HG03571 (cell line): ENCODE measurements at regions not wholly inside any gene's neighbourhood (a gene's known extent, or its start where the extent isn't known, plus 50 kb on each side); places are given as distances from the start of the nearest gene placed in this dataset.

ENCODE experiments used
- ATAC-seq: cut with Tn5 transposase; IDR thresholded peaks from one replicate; pipeline ENCODE4 v1.9.1; 2021; ENCODE audit not compliant: unreplicated experiment

DNA sequence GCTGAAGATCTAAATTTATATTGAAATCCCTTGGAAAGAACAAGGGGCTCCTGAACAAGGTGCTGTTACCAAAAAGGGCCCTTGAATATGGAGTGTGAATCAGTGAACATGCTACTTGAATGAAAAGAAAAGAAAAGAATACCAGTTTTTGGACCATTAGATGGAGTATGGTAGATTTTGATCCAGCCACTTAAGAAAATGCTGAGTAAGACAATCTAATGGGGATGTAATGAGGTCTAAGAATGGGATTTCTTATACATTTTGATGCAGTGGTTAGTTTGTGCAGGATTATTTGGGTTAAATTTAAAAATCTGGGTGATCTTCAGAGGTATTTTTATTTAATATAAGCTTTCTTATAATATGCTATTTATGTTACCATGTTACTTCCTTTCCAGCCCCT lies 2003.0 kb upstream of the LRRTM1 start:
- ATAC-seq, result no peak

DNA sequence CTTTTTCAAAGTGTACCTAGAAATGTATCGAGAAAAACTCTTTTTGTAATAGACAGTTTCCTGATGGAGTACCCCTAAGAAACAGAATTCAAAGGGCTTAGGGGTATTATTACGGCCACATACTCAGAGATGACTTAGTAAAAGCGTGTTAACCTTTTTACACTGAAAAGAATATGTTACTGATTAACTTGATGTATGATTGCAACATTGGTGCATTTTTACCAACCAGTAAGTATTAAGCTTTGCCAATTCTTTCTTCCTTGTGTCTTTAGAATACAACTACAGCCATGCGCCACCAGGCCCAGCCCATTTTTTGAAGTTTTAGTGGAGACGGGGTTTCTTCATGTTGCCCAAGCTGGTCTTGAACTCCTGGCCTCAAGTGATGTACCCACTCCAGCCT lies 1997.0 kb upstream of the LRRTM1 start:
- no peak for ATAC-seq

DNA sequence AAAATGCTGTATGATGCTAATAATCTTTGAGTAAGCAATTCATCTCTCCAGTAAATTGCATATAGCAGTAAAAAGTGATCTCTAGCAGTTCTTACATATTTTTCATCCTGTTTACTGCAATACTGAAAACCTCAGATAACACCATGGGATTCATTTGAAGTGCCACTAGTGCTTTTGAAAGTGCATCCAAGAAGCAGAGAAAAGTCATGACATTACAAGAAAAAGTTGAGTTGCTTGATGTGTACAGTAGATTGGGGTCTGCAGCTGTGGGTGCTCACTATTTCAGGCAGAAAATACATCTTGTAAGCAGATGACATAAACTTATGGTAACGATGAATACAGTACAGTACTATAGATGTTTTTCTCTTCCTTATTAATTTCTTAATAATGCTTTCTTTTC lies 1984.9 kb upstream of the LRRTM1 start:
- no peak for ATAC-seq

DNA sequence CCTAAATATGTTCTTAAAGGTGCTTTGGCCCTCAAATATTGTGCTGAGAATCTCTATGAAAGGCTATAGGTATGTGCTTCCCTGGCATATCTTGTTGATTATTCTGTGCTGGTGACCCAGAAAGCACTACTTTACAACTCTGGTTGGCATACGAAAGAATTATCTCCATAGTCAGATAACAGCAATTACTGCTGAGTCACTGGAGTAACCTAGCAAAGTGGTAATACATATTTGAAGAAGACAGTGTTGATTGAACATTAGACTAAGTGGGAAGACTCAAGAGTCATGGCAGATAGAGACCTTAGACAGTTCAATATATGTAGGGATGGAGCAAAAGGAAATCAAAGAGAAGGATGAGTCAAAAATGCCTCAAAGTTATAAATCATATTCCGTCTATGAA lies 1978.5 kb upstream of the LRRTM1 start:
- no peak for ATAC-seq

DNA sequence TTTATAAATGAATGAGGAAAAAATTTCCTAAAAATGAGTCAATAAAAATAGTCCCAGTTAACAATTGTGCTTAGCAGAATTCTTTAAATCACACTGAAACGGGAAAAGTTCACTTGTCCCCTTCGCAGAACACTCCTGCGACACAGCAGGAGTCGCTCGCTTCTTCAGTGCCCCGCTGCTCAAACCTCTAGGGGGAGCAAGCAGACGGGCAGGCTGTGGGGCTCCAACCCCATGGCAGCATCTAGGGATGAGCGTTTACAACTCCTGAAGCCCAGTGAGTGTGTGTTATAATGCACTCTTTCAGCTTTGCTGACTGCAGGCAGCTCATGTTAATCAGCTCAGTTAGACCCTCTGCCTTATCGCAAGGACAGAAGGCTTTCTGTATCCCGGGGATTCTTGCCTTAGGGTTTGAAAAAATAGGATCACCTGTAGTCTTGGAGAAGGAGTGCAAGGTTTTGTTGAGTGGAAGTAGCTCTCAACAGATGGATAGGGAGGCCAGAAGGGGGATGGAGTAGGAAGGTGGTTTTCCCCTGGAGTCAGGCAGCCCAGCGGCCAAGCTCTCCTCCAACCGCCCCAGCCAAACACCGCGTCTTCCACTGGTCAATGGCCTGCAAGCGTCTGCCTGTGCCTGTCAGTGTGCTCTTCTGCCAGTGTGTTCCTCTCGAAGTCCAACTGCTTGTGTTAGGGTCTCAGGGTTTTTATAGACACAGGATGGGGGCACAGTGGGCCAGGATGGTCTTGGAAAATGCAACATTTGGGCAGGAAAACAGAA lies 1977.7 kb upstream of the LRRTM1 start:
- no peak for ATAC-seq

DNA sequence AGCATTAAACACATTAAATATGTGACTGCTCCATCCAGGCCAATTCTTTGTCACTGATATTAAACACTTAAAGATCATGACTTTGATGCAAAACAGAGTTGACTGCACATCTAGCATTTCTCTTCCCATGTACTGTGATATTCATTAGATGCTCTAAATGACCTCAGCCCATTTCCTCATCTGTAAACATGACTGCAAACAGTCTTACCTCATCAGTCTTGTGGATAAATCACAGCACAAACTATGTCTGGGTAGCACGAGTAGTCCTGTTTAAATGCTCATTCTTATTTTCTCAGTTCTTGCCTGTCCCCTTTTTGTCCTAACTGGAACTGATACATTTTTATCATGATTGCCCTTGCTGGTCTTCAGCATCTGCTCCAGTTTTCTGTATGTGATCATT lies 1974.8 kb upstream of the LRRTM1 start:
- no peak for ATAC-seq

DNA sequence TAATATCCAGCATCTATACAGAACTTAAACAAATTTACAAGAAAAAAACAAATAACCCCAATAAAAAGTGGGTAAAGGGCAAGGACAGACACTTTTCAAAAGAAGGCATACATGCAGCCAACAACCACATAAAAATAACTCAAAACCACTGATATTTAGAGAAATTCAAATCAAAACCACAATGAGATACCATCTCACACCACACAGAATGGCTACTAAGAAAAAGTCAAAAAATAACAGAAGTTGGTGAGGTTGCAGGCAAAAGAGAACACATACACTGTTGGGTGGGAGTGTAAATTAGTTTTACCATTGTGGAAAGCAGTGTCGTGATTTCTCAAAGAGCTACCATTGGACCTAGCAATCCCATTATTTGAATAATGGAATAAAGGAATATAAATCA lies 1973.9 kb upstream of the LRRTM1 start:
- no peak for ATAC-seq

DNA sequence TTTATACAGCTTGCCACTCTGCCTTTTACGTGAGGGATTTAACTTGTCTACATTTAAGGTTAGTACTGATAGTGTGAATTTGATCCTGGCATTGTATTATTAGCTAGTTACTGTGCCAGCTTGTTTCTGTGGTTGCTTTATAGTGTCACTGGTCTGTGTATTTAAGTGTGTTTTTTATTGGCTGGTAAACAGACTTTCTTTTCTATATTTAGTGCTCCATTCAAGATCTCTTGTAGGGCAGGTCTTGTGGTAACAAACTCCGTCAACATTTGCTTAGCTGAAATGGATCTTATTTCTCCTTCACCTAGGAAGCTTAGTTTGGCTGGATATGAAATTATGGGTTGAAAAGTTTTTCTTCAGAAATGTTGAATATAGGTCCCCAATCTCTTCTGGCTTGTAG lies 1971.0 kb upstream of the LRRTM1 start:
- ATAC-seq, result no peak

DNA sequence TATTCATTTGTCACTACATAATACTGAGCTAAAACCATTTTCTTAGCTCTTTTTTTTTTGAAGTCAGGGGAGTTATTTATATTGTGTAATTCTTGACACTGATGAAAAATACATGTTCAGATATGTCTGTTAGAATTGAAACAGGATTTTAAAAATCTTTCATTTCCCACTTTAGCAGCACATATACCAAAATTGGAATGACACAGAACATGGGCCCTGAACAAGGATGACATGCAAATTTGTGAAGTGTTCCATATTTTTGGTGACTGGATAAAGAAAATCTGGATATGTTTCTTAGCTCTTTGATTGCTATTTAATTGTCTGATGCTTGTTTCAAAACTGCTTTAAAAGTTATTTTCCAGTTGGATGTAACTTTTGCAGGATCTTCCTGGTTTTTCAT lies 1963.9 kb upstream of the LRRTM1 start:
- ATAC-seq, result no peak

DNA sequence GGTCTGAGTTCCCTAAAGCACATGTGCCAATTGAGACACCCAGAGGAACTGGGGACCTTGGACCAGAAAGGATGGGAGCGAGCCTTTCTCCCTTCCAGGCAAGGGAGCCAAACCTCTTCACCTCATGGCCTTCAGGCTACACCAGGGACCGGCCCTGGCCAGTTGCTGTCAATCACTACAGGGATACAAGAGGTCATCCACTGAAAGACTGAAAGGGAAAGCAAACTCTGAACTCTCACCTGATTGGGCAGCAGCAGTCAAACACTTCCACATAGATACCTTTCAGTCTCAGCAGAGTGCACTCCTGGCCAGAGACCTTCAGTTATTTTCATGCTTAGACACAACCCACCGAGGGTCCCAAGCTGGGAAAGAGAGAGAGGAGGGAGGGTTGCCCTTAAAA lies 1956.0 kb upstream of the LRRTM1 start:
- no peak for ATAC-seq

DNA sequence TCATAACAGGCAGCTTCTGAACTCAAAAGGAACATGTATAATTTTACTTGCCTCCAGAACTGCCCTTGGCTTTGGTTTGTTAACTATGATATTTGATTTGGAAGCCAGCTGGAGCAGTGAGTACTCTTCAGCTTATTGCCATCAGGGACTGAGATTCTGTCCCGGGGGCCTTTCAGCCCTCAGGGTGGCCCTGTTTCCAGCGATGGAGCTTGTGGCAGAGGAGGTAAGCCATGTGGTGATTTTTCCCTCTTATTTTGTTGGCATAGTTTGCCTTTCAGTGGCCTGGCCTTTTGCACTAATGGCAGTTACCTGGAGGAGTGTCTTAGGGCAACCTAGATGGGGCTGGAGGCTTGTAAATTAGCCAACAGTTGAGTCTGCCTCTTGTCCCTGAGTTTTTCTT lies 1955.0 kb upstream of the LRRTM1 start:
- ATAC-seq, result no peak

DNA sequence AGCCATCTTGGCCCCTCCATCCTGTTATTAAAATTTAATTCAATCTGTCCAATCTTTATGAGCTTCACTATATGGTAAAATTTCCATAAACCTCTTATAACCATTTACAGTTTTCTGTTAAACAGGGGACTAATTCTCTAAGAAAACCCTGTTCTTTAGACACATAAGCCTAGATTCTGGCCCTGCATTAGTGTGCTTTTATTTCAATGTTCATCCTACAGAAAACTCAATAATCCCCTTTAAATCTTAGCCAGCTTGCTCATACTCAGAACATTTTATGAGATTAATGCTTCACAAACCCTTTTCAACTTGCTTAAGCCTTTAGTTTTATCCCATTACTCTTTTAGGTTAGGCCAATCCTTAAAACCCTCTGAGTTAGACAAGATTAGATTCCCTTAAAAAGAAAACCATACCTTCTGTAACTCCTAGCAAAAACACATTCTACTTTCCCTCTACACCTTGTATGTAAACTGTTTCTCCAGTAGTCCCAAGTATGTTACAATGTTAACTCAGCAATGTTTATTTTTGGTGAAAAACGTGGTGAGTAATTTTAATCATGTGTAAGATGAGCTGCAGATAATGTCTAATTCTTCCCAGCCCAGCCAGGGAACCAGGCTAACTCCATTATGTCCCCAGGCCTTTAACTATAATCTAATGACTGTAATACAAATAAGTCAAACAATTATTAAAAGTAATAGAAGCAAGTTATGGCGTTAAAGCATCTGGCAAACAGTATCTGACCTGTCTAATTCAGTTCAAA lies 1953.4 kb upstream of the LRRTM1 start:
- ATAC-seq, result no peak

DNA sequence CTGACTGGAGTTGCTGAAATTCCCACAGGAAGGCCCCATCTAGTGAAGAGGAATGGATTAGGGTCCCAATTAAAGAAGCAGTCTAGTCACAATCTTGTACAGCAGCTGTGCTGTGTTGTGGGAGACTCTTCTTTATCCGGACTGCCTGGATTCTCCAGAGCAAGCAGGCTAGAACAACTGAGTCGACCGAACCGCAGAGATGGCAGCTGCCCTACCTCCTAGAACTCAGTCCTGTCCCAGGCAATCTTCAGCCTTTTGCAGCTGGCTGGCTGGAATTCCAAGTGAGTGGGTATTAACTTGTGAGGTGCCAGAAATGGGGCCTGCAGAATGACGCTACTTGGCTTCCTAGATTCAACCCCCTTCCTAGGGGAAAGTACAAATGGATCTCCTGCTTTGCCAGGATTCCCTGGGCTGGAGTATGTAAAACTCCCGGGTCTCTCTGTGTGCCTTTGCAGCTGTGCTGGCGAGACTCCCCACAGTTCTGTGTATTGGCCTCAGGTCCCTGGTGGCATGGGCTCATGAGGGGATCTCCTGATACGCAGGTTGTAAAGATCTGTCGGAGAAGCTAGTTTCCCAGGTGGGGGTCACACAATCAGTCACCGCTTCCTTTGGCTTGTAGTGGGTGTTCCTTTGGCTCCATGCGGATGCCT lies 1952.6 kb upstream of the LRRTM1 start:
- ATAC-seq, result no peak

DNA sequence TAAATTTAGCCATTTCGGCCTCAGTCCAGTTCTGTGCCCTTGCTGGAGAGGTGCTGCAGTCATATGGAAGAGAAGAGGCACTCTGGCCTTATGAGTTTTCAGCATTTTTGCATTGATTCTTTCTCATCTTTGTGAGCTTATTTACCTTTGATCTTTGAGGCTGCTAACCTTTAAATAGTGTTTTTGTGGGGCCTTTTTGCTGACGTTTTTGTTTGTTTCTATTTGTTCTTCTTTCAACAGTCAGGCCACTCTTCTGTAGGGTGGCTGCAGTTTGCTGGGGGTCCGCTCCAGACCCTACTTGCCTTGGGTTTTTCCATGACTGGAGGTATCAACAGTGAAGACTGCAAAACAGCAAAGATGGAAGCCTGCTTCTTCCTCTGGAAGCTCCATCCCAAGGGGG lies 1951.7 kb upstream of the LRRTM1 start:
- ATAC-seq, result no peak

DNA sequence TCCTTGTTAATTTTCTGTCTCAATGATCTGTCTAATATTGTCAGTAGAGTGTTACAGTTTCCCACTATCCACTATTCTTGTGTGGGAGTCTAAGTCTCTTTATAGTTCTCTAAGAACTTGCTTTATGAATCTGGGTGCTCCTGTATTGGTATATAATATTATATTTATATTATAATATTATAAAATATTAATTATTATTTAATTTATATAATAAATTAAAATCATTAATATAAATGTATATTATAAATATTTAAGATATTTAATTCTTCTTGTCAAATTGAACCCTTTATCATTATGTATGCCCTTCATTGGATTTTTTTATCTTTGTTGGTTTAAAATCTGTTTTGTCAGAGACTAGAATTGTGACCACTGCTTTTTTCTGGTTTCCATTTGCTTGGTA lies 1950.2 kb upstream of the LRRTM1 start:
- ATAC-seq, result no peak

DNA sequence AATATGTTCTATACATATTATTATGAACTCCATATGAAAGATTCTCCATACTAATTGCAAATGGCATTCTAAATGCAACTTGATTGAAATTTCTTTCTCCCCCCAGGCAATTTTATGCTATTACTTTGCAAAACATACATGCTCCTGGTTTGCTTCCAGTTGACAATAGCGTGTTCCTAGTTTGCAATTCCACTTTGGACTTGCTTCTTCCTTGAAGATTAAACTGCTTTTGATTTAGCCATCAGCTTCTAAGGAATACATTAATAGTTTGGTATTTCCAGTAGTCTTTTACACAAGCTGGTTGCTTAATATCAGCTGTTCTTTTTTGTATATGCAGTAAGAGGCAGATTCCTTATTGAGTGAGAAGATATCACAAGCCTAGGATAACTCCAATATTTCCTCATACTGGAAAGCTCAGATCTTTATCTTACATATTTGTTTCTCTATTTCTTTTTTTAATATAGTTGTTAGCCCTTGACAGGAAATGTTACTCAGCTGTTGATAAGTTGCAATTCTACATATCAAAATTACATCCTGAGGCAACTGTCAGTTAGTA lies 1941.7 kb upstream of the LRRTM1 start:
- ATAC-seq, result no peak

DNA sequence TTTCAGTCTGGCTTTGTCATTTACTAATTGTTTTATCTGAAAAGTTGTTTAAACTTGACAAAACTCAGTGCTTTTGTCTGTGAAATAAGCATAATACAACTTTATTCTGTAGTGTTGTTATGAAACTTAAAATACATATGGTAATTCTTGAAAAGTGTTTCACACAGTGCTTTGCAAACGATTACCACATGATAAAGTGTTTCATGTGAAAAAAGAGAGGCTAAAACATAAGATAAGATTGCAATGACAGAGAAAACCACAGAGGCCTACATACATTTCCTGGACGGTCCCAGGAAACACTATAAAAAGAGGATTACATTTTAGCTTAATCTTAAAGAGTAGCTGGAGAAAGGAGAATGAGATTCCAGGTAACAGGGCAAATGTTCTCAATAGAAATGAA lies 1934.6 kb upstream of the LRRTM1 start:
- no peak for ATAC-seq

DNA sequence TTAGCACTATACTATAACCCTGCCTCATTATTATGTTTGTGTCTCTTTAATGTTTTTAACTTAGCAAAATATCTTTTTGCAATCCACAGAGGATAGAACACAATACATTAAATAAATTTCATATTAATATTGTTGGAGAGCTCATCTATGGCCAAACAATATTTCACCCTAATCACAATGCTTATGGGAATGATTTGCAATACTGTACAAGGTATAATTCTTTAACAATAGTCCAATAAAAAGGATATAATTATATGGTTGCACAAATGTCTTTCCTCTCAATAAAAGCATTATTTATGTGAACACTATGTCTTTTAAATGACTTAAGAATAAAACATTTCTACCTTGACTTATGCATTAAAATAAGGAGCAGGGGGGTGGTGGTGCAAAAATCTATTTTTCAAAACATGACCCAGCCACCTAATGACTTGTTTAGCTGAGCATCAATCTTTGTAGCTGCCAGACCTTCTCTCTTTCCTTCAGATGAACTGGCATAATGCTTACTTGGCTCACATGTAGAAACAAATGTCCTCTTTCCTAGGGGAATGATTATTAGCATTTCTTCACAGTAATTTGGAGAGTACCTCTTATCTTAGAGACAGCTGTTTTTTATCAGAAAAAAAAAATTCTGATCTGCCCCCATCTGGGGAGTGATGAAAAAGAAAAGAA lies 1933.6 kb upstream of the LRRTM1 start:
- ATAC-seq, result no peak

DNA sequence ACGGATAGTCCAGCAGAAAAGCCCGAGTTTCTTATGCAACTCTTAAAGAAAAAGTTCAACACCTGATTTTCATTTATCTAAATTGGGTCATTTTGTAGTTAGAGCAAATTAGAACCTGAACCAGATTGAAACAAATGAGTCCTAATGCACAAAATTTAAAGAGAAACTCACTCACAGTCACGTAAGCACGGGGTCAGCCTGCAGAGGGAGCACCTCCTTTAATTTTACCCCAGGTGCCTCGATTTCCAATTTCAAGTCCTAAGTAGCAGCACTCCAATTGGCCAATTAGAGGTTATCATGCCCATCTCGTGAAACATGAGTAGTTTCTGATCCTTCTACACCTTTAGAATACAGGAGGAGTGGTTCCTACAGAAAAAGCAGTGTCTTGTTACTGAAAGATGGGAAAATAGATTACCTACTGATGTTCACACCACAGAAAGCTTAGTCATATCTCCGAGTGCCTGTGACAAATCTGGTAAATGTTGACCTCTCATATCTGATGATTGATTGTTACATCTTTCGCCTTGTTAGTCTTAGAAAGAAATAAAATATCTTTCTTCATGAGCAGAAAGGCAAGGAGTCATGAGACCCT lies 1929.8 kb upstream of the LRRTM1 start:
- no peak for ATAC-seq

DNA sequence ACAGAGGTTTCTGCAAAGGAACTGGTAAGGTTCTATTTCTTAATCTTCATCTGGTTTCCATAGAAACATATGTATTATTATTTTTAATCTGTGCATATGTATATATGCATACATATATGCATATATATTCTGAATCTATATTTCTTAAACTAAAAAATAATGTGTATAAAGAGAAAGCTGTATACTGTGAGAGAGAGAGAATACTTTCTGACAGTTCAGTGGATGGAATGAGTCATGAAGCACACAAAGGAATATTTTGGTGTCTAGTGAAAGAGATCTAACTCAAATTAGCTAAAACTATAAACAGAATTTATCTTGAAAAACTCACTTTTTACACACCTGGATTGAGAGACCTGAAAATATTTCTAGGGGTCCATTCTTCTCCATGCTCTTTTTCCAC lies 1929.3 kb upstream of the LRRTM1 start:
- no peak for ATAC-seq

DNA sequence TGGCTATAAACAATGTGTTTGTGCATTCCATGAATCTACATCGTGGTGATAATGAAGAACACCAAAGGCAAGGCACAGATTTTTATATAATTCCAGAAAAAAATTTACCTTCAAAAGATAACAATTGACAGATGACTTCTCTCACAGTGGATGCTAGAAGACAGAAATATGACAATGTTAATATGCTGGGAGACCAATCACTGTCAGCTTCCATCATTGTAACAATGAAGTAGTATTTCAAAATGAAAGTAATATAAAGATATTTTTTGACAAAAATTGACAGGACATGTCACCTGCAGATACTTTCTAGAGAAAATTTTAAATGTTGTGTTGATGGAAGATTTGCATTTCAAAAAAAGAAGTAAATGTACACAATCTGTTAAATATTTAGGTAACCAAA lies 1925.9 kb upstream of the LRRTM1 start:
- no peak for ATAC-seq
